ENCODE measurements at regions not wholly inside any gene's neighbourhood (a gene's known extent, or its start where the extent isn't known, plus 50 kb on each side); places are given as distances from the start of the nearest gene placed in this dataset.
"Not testable (repeated sequence)": the region's sequence is repeated elsewhere in the genome, so short reads cannot be mapped to it uniquely, and the experiment has no call there.

DNA sequence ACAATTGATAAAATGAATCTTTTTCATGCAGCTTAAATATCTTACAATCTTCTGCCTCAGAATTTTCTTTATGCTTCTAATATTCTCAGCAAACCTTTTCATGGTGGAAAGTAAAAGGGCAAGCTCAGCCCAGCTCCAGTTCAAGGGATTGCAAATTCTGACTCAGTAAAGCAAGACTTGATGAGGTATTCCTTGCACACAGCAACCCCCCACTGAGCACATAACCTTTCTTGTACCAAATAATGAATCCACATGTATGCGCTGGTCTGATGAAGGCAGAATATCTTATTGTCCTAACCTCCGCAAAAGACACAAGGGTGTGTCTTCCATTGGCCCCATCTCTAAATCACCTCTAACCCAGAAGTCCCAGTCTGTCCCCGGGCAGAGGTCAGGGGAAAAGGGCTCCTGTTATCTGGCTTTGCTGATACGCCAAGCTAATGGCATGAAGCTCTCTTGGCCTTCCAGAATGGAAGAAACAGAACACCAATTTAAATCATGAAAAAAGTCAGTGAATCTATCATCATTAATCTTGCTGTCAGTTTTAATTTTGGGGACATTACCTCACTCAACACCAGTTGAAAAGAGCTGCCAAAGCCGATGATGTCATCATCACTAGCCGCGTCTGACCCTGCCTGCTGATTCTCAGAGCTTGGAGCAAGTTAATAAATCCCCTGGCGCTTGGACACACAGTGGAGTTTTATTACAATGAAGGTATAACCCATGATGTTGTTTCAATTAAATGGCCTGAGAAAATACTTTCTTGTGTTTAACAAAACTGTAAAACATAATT lies 592.5 kb upstream of the CLINT1 start:
- TF ChIP-seq, protein P1, sequence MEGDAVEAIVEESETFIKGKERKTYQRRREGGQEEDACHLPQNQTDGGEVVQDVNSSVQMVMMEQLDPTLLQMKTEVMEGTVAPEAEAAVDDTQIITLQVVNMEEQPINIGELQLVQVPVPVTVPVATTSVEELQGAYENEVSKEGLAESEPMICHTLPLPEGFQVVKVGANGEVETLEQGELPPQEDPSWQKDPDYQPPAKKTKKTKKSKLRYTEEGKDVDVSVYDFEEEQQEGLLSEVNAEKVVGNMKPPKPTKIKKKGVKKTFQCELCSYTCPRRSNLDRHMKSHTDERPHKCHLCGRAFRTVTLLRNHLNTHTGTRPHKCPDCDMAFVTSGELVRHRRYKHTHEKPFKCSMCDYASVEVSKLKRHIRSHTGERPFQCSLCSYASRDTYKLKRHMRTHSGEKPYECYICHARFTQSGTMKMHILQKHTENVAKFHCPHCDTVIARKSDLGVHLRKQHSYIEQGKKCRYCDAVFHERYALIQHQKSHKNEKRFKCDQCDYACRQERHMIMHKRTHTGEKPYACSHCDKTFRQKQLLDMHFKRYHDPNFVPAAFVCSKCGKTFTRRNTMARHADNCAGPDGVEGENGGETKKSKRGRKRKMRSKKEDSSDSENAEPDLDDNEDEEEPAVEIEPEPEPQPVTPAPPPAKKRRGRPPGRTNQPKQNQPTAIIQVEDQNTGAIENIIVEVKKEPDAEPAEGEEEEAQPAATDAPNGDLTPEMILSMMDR (IDR thresholded peaks at IDR 0.05; ENCODE audit: insufficient read depth, low read length, poor library complexity, severe bottlenecking) = no peak
- DNase-seq (ENCODE audit: extremely low read depth, insufficient read length) = no peak
- H3K4me3 ChIP-seq (replicated peaks; ENCODE audit: low read depth, low read length) = no peak overlapping the region
- H3K36me3 ChIP-seq (ENCODE audit: control insufficient read depth, insufficient read depth, low read length) = no peaks in the 10 kb centered on the region
- 0 out of 2 replicates have a peak, but pooled peaks cover 2% of the 10 kb centered on the region for H3K27me3 ChIP-seq (replicated peaks; ENCODE audit: control insufficient read depth, insufficient read depth, low read length)

DNA sequence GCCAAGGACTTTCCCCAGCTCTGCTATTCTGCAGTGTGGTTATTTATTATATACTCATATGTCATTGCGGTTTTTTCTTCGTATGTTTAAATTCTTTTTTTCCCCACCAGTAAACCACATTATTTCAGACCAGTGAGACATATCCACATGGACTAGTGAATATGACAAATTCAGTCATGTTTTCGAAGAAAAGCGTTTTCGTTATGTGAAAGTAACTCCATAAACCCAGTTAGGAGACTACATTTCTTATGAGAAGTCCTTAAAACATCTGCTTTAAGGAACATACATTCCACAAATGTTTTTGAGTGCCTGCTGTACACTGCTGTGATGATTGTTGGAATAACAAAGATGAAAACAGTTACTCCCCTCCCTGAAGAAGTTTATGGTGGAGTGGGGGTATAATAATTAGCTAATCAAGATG lies 591.8 kb upstream of the CLINT1 start:
- H3K36me3 ChIP-seq (ENCODE audit: control insufficient read depth, insufficient read depth, low read length) = no peaks in the 10 kb centered on the region
- no peak for DNase-seq (ENCODE audit: extremely low read depth, insufficient read length)
- H3K27me3 ChIP-seq (replicated peaks; ENCODE audit: control insufficient read depth, insufficient read depth, low read length) = 0 out of 2 replicates have a peak, but pooled peaks cover 2% of the 10 kb centered on the region
- TF ChIP-seq, protein P1 (IDR thresholded peaks at IDR 0.05; ENCODE audit: insufficient read depth, low read length, poor library complexity, severe bottlenecking) = no peak
- no peak overlapping the region for H3K4me3 ChIP-seq (replicated peaks; ENCODE audit: low read depth, low read length)

DNA sequence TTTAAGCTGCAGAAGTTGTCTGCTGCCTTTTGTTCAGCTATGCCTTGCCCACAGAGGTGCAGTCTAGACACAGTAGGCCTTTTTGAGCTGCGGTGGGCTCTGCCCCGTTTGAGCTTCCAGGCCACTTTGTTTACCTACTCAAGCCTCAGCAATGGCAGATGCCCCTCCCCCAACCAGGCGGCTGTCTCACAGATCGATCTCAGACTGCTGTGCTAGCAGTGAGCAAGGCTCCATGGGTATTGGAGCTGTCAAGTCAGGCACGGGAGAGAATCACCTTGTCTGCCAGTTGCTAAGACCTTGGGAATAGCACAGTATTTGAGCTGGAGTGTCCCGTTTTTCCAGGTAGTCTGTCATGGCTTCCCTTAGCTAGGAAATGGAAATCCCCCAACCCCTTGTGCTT lies 587.8 kb upstream of the CLINT1 start:
- not testable (repeated sequence) for DNase-seq (ENCODE audit: extremely low read depth, insufficient read length); H3K36me3 ChIP-seq (ENCODE audit: control insufficient read depth, insufficient read depth, low read length); H3K27me3 ChIP-seq (replicated peaks; ENCODE audit: control insufficient read depth, insufficient read depth, low read length); H3K4me3 ChIP-seq (replicated peaks; ENCODE audit: low read depth, low read length)

DNA sequence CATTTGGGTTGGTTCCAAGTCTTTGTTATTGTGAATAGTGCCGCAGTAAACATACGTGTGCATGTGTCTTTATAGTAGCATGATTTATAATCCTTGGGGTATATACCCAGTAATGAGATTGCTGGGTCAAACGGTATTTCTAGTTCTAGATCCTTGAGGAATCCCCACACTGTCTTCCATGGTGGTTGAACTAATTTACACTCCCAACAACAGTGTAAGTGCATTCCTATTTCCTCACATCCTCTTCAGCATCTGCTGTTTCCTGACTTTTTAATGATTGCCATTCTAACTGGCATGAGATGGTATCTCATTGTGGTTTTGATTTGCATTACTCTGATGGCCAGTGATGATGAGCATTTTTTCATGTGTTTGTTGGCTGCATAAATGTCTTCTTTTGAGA lies 580.3 kb upstream of the CLINT1 start:
- H3K36me3 ChIP-seq (ENCODE audit: control insufficient read depth, insufficient read depth, low read length); H3K27me3 ChIP-seq (replicated peaks; ENCODE audit: control insufficient read depth, insufficient read depth, low read length); H3K4me3 ChIP-seq (replicated peaks; ENCODE audit: low read depth, low read length); DNase-seq (ENCODE audit: extremely low read depth, insufficient read length): not testable (repeated sequence)

- no peak for DNase-seq (ENCODE audit: extremely low read depth, insufficient read length)
- Histone ChIP-seq H3K36me3 (ENCODE audit: control insufficient read depth, insufficient read depth, low read length) (no peaks in the 10 kb centered on the region), H3K27me3 (replicated peaks; ENCODE audit: control insufficient read depth, insufficient read depth, low read length) (no peaks in the 10 kb centered on the region), H3K4me3 (replicated peaks; ENCODE audit: low read depth, low read length) (no peak overlapping the region)
- TF ChIP-seq, protein P1 (IDR thresholded peaks at IDR 0.05; ENCODE audit: insufficient read depth, low read length, poor library complexity, severe bottlenecking) = no peak
These were observed 577.5 kb upstream of the CLINT1 start for GRCh38 chr5:158436271-158437065.

DNA sequence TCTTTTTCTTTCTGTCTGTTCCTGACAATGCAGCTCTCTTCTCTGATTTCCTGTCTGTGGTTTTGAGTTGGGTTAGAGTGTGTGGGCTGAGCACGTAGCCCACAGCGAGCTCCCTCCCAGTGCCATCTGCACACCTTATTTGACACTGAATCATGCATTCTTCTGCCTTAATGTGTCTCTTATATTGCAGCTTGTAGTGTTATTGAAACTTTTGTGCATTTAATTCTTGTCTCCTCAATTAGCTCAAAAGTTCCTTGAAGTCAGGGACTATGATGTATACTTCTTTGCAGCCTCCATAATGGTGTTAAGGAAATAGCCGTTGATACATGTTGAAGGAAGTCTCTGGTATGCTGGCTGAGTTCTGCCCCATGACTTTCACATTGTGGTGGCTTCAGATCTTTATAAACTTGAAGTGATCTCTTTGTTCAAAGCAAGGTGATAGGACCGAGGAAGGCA lies 576.2 kb upstream of the CLINT1 start:
- DNase-seq (ENCODE audit: extremely low read depth, insufficient read length) = peak; percentile 23
- TF ChIP-seq, protein P1 (IDR thresholded peaks at IDR 0.05; ENCODE audit: insufficient read depth, low read length, poor library complexity, severe bottlenecking) = no peak
- Histone ChIP-seq H3K27me3 (replicated peaks; ENCODE audit: control insufficient read depth, insufficient read depth, low read length) (no peaks in the 10 kb centered on the region), H3K4me3 (replicated peaks; ENCODE audit: low read depth, low read length) (no peak overlapping the region), H3K36me3 (ENCODE audit: control insufficient read depth, insufficient read depth, low read length) (no peaks in the 10 kb centered on the region)

Measured in GM06990 (cell line).